ENCODE measurements at regions not wholly inside any gene's neighbourhood (a gene's known extent, or its start where the extent isn't known, plus 50 kb on each side); places are given as distances from the start of the nearest gene placed in this dataset.

- no peak for DNase-seq (ENCODE audit: low read depth)
- no peak for TF ChIP-seq CTCF (IDR thresholded peaks at IDR 0.05; ENCODE audit: insufficient read depth, low read depth, low read length, missing control alignments)
- H3K4me3 ChIP-seq (ENCODE audit: low read depth, low read length) = no peak overlapping the region
These were observed 193.7 kb upstream of the MEX3C start for GRCh38 chr18:51391215-51391614.

GRCh38 chr18:51391731-51392130, 194.2 kb upstream of the MEX3C start:
- no peak for TF ChIP-seq CTCF (IDR thresholded peaks at IDR 0.05; ENCODE audit: insufficient read depth, low read depth, low read length, missing control alignments)
- DNase-seq (ENCODE audit: low read depth) = no peak
- no peak overlapping the region for H3K4me3 ChIP-seq (ENCODE audit: low read depth, low read length)

GRCh38 chr18:51397347-51397962, 200.0 kb upstream of the MEX3C start:
- no peak for DNase-seq (ENCODE audit: low read depth)
- H3K4me3 ChIP-seq (ENCODE audit: low read depth, low read length) = no peak overlapping the region
- no peak for TF ChIP-seq CTCF (IDR thresholded peaks at IDR 0.05; ENCODE audit: insufficient read depth, low read depth, low read length, missing control alignments)

GRCh38 chr18:51398104-51398503, 200.6 kb upstream of the MEX3C start:
- no peak for TF ChIP-seq CTCF (IDR thresholded peaks at IDR 0.05; ENCODE audit: insufficient read depth, low read depth, low read length, missing control alignments)
- no peak for DNase-seq (ENCODE audit: low read depth)
- H3K4me3 ChIP-seq (ENCODE audit: low read depth, low read length) = no peak overlapping the region

- no peak for DNase-seq (ENCODE audit: low read depth)
- TF ChIP-seq CTCF (IDR thresholded peaks at IDR 0.05; ENCODE audit: insufficient read depth, low read depth, low read length, missing control alignments) = no peak
- H3K4me3 ChIP-seq (ENCODE audit: low read depth, low read length) = no peak overlapping the region
These were observed 202.1 kb upstream of the MEX3C start for GRCh38 chr18:51399491-51400122.

- DNase-seq (ENCODE audit: low read depth) = no peak
- no peak overlapping the region for H3K4me3 ChIP-seq (ENCODE audit: low read depth, low read length)
- TF ChIP-seq CTCF (IDR thresholded peaks at IDR 0.05; ENCODE audit: insufficient read depth, low read depth, low read length, missing control alignments) = no peak
These were observed 203.2 kb upstream of the MEX3C start for GRCh38 chr18:51400721-51401120.

- no peak overlapping the region for H3K4me3 ChIP-seq (ENCODE audit: low read depth, low read length)
- no peak for DNase-seq (ENCODE audit: low read depth)
- TF ChIP-seq CTCF (IDR thresholded peaks at IDR 0.05; ENCODE audit: insufficient read depth, low read depth, low read length, missing control alignments) = no peak
These were observed 204.4 kb upstream of the MEX3C start for GRCh38 chr18:51401912-51402311.

Measured in GM12865 (cell line).